ENCODE measurements at regions not wholly inside any gene's neighbourhood (a gene's known extent, or its start where the extent isn't known, plus 50 kb on each side); places are given as distances from the start of the nearest gene placed in this dataset.
A peak's percentile ranks its signal among the peaks of the same experiment; 100 is the strongest.

DNA sequence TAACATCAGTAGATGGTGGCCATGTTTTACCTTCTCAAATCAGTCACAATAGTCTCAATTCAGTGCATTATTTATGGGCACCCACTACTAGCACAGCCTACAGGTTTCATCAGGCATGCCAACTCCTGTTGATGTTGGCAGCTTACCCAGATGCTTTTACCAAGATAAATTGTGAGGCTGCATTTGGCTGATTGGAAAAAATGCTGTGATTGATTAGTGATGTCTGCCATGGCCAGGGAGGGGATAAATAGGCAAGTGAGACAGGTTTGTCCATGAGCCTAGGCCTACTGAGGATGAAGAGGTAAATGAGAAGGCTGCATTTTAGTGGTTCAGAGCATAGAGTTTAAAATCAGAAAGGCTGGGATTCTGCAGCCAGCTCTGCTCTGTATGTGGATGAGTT lies 227.1 kb downstream of the NFATC2 start:
- in situ Hi-C loops (cut with HindIII; ENCODE audit: low pct_unique_long_range_greater_than_20kb, low sequenced_read_pairs), result no loop called here
- no peak for TF ChIP-seq JUND (IDR thresholded peaks at IDR 0.05; ENCODE audit: low read depth)
- DNase-seq (ENCODE audit: low read depth in 1 of 2, low spot score in 1 of 2), result peak in 1 of 2 experiments; percentile 63

DNA sequence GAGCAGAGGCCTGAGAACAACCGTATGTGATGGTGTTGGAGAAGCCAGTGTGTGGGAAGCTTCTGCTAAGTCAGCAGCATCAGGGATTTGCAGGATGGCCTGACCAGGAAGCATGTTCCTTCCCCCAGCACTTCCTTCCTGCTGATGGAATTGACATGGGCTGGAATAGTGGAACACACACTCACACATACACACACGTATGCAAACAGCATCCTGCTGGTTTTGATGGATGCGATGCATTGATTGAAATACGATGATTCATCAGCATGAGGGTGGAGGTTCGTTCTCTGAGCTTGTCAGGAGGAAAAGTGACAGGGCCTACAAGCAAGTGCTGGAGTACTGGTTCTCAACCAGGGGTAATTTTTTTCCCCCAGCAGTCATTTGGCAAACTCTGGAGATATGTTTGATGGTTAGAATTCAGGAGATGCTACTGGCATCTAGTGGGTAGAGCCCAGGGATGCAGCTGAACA lies 229.1 kb downstream of the NFATC2 start:
- TF ChIP-seq JUND (IDR thresholded peaks at IDR 0.05; ENCODE audit: low read depth), result no peak
- in situ Hi-C loops (cut with HindIII; ENCODE audit: low pct_unique_long_range_greater_than_20kb, low sequenced_read_pairs), result no loop called here
- no peak for DNase-seq (ENCODE audit: low read depth in 1 of 2, low spot score in 1 of 2)

DNA sequence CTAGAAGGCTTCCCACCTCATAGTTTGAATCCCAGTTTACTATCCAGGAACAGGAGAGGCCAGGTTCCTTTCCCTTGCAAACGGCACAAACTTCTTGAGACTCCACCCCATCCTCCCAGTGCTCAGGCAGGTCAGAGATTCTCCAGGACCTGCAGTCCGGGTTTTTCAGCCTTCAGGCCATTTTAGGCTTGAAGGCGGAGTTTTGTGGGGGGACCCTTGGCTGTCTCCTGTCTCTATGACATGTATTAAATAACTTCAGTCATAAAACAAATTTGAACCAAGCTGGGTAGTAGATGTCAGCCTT lies 230.1 kb downstream of the NFATC2 start:
- DNase-seq (ENCODE audit: low read depth in 1 of 2, low spot score in 1 of 2), result no peak
- in situ Hi-C loops (cut with HindIII; ENCODE audit: low pct_unique_long_range_greater_than_20kb, low sequenced_read_pairs), result no loop called here
- no peak for TF ChIP-seq JUND (IDR thresholded peaks at IDR 0.05; ENCODE audit: low read depth)

- in situ Hi-C loops (cut with HindIII; ENCODE audit: low pct_unique_long_range_greater_than_20kb, low sequenced_read_pairs), result no loop called here
- no peak for DNase-seq (ENCODE audit: low read depth in 1 of 2, low spot score in 1 of 2)
- TF ChIP-seq JUND (IDR thresholded peaks at IDR 0.05; ENCODE audit: low read depth), result no peak
Observed at GRCh38 chr20:51311636-51312479, 230.7 kb downstream of the NFATC2 start.

GRCh38 chr20:51310216-51310615 lies 232.3 kb downstream of the NFATC2 start:
- DNase-seq (ENCODE audit: low read depth in 1 of 2, low spot score in 1 of 2), result no peak
- in situ Hi-C loops (cut with HindIII; ENCODE audit: low pct_unique_long_range_greater_than_20kb, low sequenced_read_pairs), result no loop called here
- TF ChIP-seq JUND (IDR thresholded peaks at IDR 0.05; ENCODE audit: low read depth), result no peak

GRCh38 chr20:51309128-51309527 lies 233.4 kb downstream of the NFATC2 start:
- in situ Hi-C loops (cut with HindIII; ENCODE audit: low pct_unique_long_range_greater_than_20kb, low sequenced_read_pairs), result no loop called here
- TF ChIP-seq JUND (IDR thresholded peaks at IDR 0.05; ENCODE audit: low read depth), result no peak
- DNase-seq (ENCODE audit: low read depth in 1 of 2, low spot score in 1 of 2), result no peak

DNA sequence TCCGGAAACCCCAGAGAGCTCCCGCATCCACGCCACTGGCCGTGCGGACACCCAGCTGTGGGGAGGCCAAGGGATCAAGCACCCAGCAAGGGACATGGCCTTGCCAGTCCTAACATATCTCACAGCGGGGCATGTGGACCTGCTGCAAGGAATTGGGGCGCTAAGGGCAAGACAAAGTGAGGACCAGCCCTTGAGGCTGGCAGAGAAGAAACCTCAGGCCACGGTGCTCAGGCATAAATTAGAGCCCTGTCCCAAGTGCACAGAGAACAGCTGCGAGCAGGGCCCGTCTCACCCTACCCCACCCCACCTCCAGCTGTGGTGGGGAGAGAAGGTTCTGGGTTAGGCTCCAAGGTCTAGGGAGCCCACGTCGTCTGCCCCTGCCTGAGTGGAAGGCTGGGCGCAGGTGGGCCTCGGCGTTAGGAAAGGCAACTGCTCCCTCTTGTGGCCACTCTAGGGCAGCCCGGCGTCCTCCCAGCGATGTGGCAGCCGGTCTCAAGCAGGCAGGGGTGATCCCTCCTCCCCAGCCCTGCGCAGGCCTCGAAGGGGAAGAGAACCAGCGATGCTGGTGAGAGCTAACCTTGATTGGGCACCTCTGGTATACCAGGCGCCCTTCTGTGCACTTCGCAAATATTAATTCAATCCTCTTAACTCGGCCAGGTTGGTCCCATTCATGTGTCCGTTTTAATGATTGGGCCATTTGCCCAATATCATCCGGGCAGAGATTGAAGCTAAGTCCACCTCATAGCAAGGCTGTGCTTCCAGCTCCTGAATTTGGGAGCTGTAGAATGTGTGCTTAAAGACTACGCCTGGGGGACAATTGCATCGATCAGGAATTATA lies 235.8 kb downstream of the NFATC2 start:
- in situ Hi-C loops (cut with HindIII; ENCODE audit: low pct_unique_long_range_greater_than_20kb, low sequenced_read_pairs), result no loop called here
- peak; percentile 75 to 77 for DNase-seq (ENCODE audit: low read depth in 1 of 2, low spot score in 1 of 2)
- TF ChIP-seq JUND (IDR thresholded peaks at IDR 0.05; ENCODE audit: low read depth), result no peak

DNA sequence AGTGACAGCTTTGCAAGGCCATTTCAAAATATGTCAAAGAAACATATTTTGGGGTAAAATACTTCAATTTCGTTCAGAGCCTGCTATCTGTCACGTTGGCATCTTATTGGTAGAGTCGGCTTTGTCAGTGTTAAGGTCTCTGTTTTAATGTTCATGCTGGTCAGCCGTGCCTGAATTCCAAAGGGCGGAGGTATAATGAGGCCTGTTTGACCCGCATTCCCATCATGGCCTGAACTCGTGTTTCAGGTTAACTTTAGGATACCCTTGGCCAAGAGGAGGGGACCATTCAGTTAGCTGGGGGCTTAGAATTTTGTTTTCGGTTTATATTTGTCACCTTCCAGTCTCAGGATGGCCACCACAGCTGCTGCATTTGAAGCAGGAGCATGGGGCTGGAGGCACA lies 236.4 kb downstream of the NFATC2 start:
- in situ Hi-C loops (cut with HindIII; ENCODE audit: low pct_unique_long_range_greater_than_20kb, low sequenced_read_pairs), result no loop called here

GRCh38 chr20:51305316-51306052 lies 237.0 kb downstream of the NFATC2 start:
- DNase-seq (ENCODE audit: low read depth in 1 of 2, low spot score in 1 of 2), result no peak
- in situ Hi-C loops (cut with HindIII; ENCODE audit: low pct_unique_long_range_greater_than_20kb, low sequenced_read_pairs), result no loop called here
- no peak for TF ChIP-seq JUND (IDR thresholded peaks at IDR 0.05; ENCODE audit: low read depth)

More for the DNA sequence above, 236.4 kb downstream of the NFATC2 start:
- no peak for DNase-seq (ENCODE audit: low read depth in 1 of 2, low spot score in 1 of 2)
- no peak for TF ChIP-seq JUND (IDR thresholded peaks at IDR 0.05; ENCODE audit: low read depth)

DNA sequence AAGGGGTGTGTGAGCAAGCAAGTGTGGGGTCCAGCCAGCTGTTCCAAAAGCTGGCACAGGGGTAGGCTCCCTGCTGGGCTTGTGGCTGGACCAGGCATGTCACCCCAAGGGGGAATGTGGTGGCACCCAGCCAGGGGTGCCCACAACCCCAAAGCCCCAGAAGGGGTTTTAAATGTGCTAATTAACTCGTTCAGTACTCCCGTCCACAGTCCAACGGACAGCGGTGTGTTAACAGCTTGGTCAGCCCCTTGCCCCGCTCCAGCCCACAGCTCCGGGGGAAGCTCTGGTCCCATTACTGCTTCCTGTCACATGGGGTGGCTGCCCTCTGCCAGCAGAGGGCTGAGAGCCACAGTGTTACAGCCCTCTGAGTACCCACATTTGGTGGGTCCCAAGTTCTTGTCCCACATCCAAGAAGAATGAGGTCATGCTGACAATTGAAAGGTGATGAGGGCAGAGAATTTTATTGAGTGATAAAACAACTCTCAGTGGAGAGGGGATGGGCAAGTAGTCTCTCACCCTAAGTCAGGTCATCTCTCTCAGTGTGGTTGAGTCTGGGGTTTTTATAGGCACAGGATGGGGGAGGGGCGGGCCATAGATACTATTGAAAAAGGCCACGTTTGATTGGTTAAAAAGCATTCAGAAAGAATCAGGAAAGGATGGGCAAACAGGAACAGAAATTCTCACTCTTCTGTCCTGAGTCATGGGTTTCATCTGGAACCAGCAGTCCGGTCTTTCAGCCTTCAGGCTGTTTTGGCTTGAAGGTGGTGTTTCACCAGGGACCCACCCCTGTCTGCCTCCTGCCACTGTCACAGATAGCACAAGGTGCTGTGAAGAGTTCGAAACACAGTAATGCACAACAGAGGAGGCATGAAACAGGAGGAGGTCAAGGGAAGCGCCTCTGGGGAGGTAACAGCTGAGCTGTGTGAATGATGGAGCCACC lies 238.5 kb downstream of the NFATC2 start:
- no peak for DNase-seq (ENCODE audit: low read depth in 1 of 2, low spot score in 1 of 2)
- in situ Hi-C loops (cut with HindIII; ENCODE audit: low pct_unique_long_range_greater_than_20kb, low sequenced_read_pairs), result no loop called here
- no peak for TF ChIP-seq JUND (IDR thresholded peaks at IDR 0.05; ENCODE audit: low read depth)

GRCh38 chr20:51301026-51301425 lies 241.5 kb downstream of the NFATC2 start:
- no peak for TF ChIP-seq JUND (IDR thresholded peaks at IDR 0.05; ENCODE audit: low read depth)
- in situ Hi-C loops (cut with HindIII; ENCODE audit: low pct_unique_long_range_greater_than_20kb, low sequenced_read_pairs), result no loop called here
- DNase-seq (ENCODE audit: low read depth in 1 of 2, low spot score in 1 of 2), result no peak

DNA sequence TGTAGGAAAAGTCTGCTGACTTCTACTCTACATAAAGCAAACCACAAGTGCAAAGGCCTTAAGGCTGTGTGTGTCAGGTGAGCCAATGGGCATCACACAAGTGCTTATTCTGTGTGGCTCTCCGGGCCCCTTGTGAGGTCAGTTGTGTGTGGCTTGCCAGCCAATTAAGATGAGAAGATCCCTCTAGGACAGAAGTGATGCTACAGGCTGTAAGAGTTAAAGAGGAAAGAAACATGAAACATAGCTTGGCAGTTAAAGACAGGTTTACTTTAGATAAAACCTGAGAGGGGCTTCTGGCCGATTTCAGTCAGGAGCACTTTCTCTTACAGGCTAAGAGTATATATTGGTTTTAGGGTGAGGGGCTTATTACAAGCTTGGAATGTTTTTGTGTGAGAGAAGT lies 242.4 kb downstream of the NFATC2 start:
- in situ Hi-C loops (cut with HindIII; ENCODE audit: low pct_unique_long_range_greater_than_20kb, low sequenced_read_pairs), result no loop called here
- DNase-seq (ENCODE audit: low read depth in 1 of 2, low spot score in 1 of 2), result no peak
- no peak for TF ChIP-seq JUND (IDR thresholded peaks at IDR 0.05; ENCODE audit: low read depth)
